Epithelial cell of proximal tubule (primary cell): ENCODE measurements at regions not wholly inside any gene's neighbourhood (a gene's known extent, or its start where the extent isn't known, plus 50 kb on each side); places are given as distances from the start of the nearest gene placed in this dataset.

Experiments
- DNase-seq: peaks from one replicate; pipeline ENCODE4 v3.0.0-alpha.2; 2011; ENCODE audit warnings: low read depth
- H3K4me3 ChIP-seq: 2 replicates; pipeline ENCODE4 v1.5.1; 2011; ENCODE audit warnings: low read depth, mild to moderate bottlenecking, low read length
- TF ChIP-seq, protein P1 (sequence below): conservative IDR thresholded peaks from 2 replicates; pipeline ENCODE4 v1.5.1; 2012; ENCODE audit warnings: low read depth, mild to moderate bottlenecking, low read length

DNA sequence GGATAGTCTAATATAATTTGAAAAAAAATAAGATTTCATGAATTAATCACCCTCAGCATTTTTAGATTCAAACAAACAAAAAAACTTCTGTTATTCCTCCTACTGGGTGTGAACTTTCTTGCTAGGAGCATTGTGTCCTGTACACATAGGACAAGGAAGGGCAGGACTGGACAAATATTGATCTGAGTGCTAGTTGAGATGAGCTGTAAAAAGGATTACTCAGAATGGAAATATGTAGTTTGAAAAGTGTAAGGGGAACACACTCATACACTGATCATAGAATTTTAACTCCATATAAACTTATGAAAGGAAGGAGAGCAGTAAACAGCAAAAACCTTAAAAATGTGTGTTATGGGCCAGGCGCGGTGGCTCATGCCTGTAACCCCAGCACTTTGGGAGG lies 156.5 kb upstream of the ZNF648 start:
- no peak for DNase-seq
- H3K4me3 ChIP-seq: no peak overlapping the region
- TF ChIP-seq, protein P1, sequence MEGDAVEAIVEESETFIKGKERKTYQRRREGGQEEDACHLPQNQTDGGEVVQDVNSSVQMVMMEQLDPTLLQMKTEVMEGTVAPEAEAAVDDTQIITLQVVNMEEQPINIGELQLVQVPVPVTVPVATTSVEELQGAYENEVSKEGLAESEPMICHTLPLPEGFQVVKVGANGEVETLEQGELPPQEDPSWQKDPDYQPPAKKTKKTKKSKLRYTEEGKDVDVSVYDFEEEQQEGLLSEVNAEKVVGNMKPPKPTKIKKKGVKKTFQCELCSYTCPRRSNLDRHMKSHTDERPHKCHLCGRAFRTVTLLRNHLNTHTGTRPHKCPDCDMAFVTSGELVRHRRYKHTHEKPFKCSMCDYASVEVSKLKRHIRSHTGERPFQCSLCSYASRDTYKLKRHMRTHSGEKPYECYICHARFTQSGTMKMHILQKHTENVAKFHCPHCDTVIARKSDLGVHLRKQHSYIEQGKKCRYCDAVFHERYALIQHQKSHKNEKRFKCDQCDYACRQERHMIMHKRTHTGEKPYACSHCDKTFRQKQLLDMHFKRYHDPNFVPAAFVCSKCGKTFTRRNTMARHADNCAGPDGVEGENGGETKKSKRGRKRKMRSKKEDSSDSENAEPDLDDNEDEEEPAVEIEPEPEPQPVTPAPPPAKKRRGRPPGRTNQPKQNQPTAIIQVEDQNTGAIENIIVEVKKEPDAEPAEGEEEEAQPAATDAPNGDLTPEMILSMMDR: no peak

DNA sequence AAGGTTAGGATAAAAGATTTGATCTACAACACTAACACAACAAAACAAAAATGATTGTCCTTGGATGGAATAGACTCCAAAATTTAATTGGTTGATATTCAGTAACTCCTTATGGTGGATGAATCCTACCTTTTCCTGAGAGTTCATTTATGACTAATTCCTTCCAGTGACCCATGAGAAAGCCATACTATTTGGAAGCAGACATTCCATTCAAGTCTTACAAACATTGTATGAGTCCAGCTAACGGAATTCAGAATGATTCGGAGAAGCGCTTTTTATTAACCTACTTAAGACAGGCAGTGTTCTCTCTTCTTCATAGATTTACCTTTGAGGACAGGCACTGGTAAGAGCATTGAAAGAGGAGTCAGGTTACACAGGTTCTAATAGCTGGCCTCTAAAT lies 155.6 kb upstream of the ZNF648 start:
- DNase-seq: peak; percentile 23
- TF ChIP-seq, protein P1: no peak
- no peak overlapping the region for H3K4me3 ChIP-seq

DNA sequence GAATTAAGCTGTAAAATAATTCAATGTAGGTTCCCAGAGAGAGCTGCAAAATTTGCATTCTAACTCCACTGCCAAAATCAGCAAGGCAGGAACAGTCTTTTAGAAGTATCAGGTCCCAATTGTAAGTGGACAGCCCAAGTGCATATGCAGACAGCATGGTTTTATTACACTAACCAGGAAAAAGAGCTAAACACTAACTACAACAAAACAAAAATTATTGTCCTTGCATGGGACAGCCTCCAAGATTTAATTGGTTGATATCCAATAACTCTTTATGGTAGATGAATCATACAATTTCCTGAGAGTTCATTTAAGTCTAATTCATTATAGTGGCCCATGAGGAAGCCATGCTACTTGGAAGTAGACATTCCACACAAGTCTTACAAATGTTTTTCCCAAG lies 154.3 kb upstream of the ZNF648 start:
- no peak for DNase-seq
- TF ChIP-seq, protein P1: no peak
- no peak overlapping the region for H3K4me3 ChIP-seq

DNA sequence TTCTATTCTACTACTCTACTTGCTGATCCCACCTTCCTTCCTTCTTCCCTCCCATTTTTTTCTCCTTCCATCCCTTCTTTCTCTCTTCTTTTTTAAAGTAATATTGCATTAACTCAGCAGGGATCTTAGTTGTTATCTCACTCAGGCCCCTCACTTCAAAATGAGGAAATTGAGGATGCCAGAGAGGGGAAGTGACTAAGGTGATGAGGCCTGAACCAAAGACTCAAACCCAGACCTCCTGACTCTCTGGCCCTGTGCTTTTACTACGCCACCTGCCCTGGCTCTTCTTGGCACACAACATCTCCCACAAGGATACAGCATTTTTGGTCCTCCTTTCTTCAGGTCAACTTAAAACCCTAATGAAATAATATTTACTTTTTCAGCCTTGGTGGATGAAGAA lies 151.7 kb upstream of the ZNF648 start:
- TF ChIP-seq, protein P1: no peak
- no peak overlapping the region for H3K4me3 ChIP-seq
- no peak for DNase-seq

DNA sequence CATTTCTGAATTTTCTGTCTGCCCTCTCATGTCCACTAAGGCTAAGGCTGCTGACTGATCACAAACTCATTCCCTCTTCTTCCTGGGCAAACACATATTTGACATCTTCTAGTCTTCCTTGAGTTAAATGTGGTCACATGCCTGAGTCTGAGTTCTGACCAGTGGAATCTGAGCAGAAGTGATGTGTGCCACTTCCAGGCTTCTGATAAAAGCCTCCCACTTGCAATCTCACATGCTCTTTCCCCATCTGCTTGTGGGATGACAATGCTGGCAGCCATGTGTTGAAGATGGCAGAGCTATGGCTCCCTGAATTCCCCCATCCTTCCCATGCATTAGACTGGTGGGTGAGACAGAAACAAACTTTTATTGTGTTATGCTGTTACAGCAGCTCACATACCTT lies 149.9 kb upstream of the ZNF648 start:
- no peak overlapping the region for H3K4me3 ChIP-seq
- no peak for DNase-seq
- TF ChIP-seq, protein P1: no peak

DNA sequence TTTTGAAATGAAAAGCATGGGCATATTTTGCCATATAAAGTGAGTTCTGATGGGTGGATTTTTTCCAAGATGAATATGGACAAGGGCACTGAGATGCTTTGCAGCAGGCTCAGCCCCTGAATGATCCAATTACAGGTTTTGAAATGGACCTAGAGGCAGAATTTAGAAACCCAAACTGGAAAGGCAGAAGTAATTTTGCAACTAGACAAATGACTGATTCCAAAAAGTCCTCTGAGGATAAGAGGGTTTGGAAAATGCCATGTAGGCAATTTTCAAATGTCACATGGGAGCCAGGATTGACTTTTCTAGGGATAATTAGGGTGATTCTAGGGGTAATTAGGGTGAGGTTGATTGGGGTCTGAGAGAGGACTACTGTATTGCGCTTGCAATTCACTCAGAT lies 148.9 kb upstream of the ZNF648 start:
- TF ChIP-seq, protein P1: no peak
- no peak for DNase-seq
- H3K4me3 ChIP-seq: no peak overlapping the region

DNA sequence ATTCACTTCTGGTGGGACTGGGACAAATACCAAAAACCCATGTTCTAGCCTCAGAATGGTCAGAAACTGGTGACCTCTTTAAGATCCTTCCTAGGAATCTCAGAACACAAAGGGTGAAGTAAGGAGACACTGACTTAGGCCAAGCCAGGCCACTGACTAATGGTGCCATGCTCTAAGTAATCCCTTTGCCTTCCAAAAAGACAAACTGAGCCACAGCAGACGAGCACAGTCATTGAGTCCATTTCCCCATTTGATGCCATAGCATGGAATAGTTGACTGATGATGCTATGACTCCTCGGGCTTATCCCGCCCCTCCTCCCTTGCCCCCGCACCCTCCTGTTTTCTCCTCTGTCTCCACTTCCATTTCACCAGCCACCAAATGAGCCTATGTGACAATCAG lies 145.8 kb upstream of the ZNF648 start:
- no peak overlapping the region for H3K4me3 ChIP-seq
- TF ChIP-seq, protein P1: no peak
- no peak for DNase-seq
